T-helper 2 cell treated with Interferon-gamma antibody and Interleukin-4, amounts not matched to agents 5 μg/mL and 100 μg/mL, for 36 hours (primary cell): ENCODE measurements at regions not wholly inside any gene's neighbourhood (a gene's known extent, or its start where the extent isn't known, plus 50 kb on each side); places are given as distances from the start of the nearest gene placed in this dataset.

Source experiments
- DNase-seq: peaks from one replicate; pipeline ENCODE4 v3.0.0; 2021; ENCODE audit warnings: low spot score
- H3K27ac Mint-ChIP-seq: one replicate; pipeline ENCODE4 v1.8.0; 2021; ENCODE audit warnings: mild to moderate bottlenecking, mixed read lengths
- H3K27me3 Mint-ChIP-seq: one replicate; pipeline ENCODE4 v1.8.0; 2021; ENCODE audit warnings: low read depth, mixed read lengths
- H3K36me3 Mint-ChIP-seq: one replicate; pipeline ENCODE4 v1.8.0; 2021; ENCODE audit warnings: low read depth, mixed read lengths
- H3K4me1 Mint-ChIP-seq: one replicate; pipeline ENCODE4 v1.8.0; 2021; ENCODE audit warnings: low read depth, mixed read lengths
- H3K4me3 Mint-ChIP-seq: one replicate; pipeline ENCODE4 v1.8.0; 2022; ENCODE audit warnings: mild to moderate bottlenecking, moderate library complexity, mixed read lengths
- H3K9me3 Mint-ChIP-seq: one replicate; pipeline ENCODE4 v1.8.0; 2021; ENCODE audit warnings: mixed read lengths

DNA sequence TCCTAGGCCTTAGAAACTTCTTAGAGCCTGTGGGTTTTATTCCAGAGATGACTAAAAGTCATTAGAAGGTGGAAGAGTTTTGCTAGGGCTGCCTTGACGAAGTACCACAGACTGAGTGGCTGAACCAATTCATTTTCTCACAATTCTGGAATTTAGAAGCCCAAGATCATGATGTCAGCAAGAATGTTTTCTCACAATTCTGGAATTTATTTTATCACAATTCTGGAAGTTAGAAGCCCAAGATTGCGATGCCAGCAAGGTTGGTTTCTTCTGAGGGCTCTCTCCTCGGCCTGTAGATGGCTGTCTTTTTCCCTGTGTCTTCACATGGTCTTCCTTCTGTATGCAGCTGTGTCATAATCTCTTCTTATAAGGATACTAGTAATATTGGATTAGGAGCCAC is 672.9 kb upstream of the MARCKS start:
- no peak overlapping the region for H3K4me3 Mint-ChIP-seq
- no peaks in the 10 kb centered on the region for H3K4me1 Mint-ChIP-seq
- no peaks in the 10 kb centered on the region for H3K27me3 Mint-ChIP-seq
- H3K27ac Mint-ChIP-seq, result no peak overlapping the region
- no peaks in the 10 kb centered on the region for H3K9me3 Mint-ChIP-seq
- no peak for DNase-seq
- no peaks in the 10 kb centered on the region for H3K36me3 Mint-ChIP-seq

DNA sequence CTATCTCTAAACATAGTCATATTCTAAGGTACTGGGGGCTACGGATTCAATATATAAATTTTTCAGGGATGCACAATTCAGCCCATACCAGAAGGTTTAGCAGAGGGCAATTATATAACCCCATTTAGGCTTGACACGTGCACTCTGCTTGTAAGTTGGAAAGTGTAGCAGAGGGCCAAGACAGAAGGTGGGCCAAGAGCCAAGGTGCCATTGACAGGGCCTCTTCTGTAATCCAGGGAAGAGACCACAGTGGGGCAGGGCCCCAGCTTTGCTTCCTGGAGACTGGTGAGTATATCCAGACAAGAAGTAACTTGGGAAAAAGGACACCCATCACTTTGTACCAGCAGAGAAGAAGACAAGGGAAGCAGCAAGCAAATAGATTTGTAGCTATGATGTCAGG is 672.4 kb upstream of the MARCKS start:
- H3K4me1 Mint-ChIP-seq, result no peaks in the 10 kb centered on the region
- no peaks in the 10 kb centered on the region for H3K9me3 Mint-ChIP-seq
- no peak for DNase-seq
- H3K27me3 Mint-ChIP-seq, result no peaks in the 10 kb centered on the region
- H3K4me3 Mint-ChIP-seq, result no peak overlapping the region
- H3K36me3 Mint-ChIP-seq, result no peaks in the 10 kb centered on the region
- no peak overlapping the region for H3K27ac Mint-ChIP-seq

DNA sequence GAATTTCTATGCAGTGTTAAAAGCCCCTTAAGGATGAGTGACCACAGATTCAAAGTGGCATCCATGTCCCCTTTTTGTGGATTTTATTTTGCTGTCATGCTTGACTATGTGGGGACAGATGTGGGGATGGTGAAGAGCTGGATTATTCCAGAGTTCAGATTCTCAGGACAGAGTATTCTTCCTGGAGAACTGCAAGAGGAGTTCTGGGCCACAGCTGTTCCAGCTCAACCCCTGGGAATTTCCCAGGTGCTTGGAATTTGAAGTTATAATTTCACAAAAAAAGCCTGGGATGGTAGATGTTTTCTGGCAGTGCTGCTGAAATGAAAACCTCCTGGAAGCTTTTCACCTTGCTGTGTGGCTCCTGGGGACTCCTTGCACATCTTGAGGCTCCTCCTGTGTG is 671.8 kb upstream of the MARCKS start:
- no peaks in the 10 kb centered on the region for H3K36me3 Mint-ChIP-seq
- no peak overlapping the region for H3K27ac Mint-ChIP-seq
- no peaks in the 10 kb centered on the region for H3K9me3 Mint-ChIP-seq
- no peak overlapping the region for H3K4me3 Mint-ChIP-seq
- H3K27me3 Mint-ChIP-seq, result no peaks in the 10 kb centered on the region
- DNase-seq, result no peak
- H3K4me1 Mint-ChIP-seq, result no peaks in the 10 kb centered on the region

DNA sequence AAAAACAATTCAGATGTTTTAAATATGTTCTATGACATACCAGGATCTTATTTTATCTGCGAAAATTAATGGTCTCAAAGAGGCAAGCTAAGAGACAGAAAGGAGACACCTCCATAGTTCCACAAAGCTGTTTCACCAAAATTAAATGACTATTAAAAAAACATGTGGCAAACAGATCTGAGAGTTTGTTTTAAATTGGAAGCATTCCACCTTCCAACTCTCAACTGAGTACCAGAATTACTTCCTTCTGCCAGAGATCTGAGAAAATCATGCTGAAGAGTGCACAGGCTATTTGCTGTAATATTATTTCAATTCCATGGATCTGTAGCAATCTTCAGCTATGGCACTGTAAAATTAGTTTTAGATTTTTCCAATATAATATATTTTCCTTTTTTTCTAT is 669.5 kb upstream of the MARCKS start:
- Mint-ChIP-seq H3K4me3 (no peak overlapping the region), H3K4me1 (no peaks in the 10 kb centered on the region), H3K9me3 (no peaks in the 10 kb centered on the region), H3K27ac (no peak overlapping the region), H3K36me3 (no peaks in the 10 kb centered on the region), H3K27me3 (no peaks in the 10 kb centered on the region)
- DNase-seq, result no peak

DNA sequence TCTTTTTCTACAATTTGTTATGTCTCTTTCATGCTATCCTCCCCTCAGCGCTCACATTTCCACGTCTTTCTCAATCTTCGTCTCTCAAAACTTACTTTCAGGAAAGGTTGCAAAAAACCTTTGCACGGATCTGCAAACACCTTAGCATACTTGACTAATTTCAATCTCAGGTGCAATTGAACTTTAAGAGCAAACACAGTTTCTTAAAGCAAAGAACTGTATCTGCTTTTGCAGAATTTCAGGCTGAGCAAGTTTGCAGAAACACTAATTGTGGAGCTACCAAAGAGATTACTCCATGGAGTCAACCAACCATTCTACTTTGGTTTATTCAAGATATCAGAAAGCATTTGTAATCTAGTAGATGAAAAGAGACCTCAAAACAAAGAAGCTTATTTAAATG is 668.2 kb upstream of the MARCKS start:
- Mint-ChIP-seq H3K9me3 (no peaks in the 10 kb centered on the region), H3K27me3 (no peaks in the 10 kb centered on the region), H3K4me3 (no peak overlapping the region), H3K36me3 (no peaks in the 10 kb centered on the region), H3K4me1 (no peaks in the 10 kb centered on the region), H3K27ac (no peak overlapping the region)
- DNase-seq, result no peak

DNA sequence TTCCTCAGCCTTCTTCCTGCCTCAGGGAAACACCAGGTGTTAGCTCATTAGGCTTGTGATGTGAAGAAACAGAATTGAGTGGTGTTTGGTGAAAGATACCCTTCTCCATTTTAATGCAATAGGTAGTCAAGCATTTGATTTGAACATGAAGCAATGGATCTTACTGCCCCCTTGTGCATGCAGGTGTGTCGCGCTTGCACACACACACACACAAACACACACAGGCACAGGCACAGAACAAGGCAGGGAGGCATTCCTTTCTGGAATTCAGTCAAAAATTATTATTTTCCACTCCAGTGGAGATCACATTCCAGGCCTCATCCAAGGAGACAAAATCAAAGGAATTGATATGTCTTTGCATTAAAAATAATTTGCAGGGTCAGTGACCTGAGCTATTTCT is 667.0 kb upstream of the MARCKS start:
- Mint-ChIP-seq H3K27me3 (no peaks in the 10 kb centered on the region), H3K36me3 (no peaks in the 10 kb centered on the region)
- DNase-seq, result no peak

DNA sequence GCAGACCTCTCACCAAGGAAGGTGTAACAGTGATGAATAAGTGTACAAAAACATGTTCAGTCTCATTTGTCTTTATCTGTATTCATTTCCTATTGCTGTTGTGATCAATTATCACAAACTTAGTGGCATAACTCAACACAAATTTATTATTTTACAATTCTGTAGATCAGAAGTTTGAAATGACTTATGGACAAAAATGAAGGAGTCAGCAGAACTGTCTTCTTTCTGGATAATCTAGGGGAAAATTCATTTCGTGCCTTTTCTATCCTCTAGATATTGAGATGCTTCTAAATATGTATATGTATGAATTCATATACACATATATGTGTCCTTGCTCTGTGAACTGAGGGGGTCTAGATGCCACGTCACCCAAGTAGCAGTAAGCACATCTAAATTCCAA is 663.1 kb upstream of the MARCKS start:
- no peaks in the 10 kb centered on the region for H3K36me3 Mint-ChIP-seq
- DNase-seq, result no peak

More for the DNA sequence above, 667.0 kb upstream of the MARCKS start:
- Mint-ChIP-seq H3K27ac (no peak overlapping the region), H3K4me1 (no peaks in the 10 kb centered on the region), H3K4me3 (no peak overlapping the region), H3K9me3 (no peaks in the 10 kb centered on the region)

DNA sequence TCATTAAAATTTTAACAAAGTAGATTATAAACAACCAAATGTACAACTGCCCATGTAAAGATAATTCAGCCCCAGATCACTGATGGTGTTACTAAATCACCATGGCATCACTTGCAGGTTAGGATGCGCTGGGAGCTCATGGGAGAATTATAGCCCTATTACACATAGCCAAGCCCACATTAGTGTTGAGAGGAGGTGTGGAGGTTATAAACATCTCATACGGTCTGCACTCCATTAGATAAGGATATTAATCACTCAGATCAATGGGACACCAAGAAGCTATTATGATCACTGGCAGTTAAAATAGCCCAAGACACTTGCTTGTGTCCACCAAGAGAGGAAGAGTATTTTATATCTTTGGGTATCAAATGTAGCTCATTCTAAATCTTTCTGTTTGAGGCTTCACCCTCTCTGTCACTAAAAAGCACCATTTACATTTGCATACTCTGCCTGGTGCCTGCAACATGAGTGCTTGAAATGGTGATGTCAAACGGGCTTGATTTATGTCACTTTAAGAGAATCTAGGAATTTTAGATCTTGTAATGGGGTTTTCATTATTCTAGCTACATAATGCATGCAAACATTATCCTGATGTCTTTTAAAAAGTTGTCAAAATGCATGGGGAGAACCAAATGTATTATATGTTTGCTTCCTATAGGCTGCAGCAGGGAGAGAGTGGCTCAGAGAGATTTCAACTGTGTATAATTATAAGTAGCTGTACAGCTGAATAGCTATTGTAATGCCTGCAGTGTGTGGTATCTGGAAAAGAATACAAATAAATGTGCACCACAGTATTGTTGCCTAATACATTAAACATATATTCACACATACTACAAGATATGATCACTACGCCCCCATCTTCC is 654.1 kb upstream of the MARCKS start:
- no peaks in the 10 kb centered on the region for H3K9me3 Mint-ChIP-seq
- no peaks in the 10 kb centered on the region for H3K36me3 Mint-ChIP-seq

More for the DNA sequence above, 663.1 kb upstream of the MARCKS start:
- Mint-ChIP-seq H3K27ac (no peak overlapping the region), H3K4me3 (no peak overlapping the region), H3K27me3 (no peaks in the 10 kb centered on the region), H3K9me3 (no peaks in the 10 kb centered on the region), H3K4me1 (no peaks in the 10 kb centered on the region)

DNA sequence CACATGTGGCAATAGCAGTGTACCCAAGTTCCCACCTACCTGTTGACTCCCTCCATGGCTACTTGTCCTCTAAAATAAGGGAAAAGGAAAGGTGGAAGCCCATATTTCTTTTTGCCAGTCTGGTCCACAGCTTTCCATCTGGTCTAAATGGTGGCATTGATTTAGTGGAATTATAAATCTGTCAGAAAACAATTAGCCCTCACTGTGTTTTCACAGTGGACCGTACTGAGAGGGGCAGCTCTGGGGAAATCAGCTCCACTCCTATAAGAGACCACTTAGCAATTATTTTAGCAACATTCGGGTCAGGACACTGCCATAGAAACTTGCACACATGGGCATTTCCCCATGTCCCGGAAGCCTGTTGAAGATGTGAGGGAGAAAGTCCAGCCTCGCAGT is 653.4 kb upstream of the MARCKS start:
- H3K27ac Mint-ChIP-seq, result no peak overlapping the region
- H3K9me3 Mint-ChIP-seq, result no peaks in the 10 kb centered on the region
- no peaks in the 10 kb centered on the region for H3K4me1 Mint-ChIP-seq
- H3K36me3 Mint-ChIP-seq, result no peaks in the 10 kb centered on the region
- H3K4me3 Mint-ChIP-seq, result no peak overlapping the region
- no peaks in the 10 kb centered on the region for H3K27me3 Mint-ChIP-seq
- no peak for DNase-seq

More for the DNA sequence above, 654.1 kb upstream of the MARCKS start:
- Mint-ChIP-seq H3K27me3 (no peaks in the 10 kb centered on the region), H3K27ac (no peak overlapping the region), H3K4me1 (no peaks in the 10 kb centered on the region), H3K4me3 (no peak overlapping the region)
- no peak for DNase-seq

DNA sequence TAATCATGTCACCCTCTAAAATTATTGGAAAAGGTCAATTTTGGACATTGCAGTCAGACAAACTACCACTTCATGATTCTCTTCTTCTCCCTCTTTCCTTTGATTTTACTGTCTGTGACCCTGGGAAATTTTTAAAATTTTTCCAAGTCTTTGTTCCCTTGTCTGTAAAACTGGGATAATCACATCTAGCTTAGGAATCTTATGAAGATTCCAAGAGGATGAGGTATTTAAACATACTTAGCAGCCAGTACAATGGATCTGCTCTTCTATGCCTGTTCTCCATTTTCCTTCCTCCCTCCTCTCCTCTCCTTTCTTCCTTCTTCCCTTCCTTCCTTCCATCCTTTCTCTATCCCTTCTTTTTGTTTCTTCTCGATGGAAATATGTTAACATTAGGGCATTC is 651.6 kb upstream of the MARCKS start:
- no peaks in the 10 kb centered on the region for H3K9me3 Mint-ChIP-seq
- no peak for DNase-seq
- no peaks in the 10 kb centered on the region for H3K4me1 Mint-ChIP-seq
- no peaks in the 10 kb centered on the region for H3K27me3 Mint-ChIP-seq
- no peak overlapping the region for H3K4me3 Mint-ChIP-seq
- no peaks in the 10 kb centered on the region for H3K36me3 Mint-ChIP-seq
- no peak overlapping the region for H3K27ac Mint-ChIP-seq

DNA sequence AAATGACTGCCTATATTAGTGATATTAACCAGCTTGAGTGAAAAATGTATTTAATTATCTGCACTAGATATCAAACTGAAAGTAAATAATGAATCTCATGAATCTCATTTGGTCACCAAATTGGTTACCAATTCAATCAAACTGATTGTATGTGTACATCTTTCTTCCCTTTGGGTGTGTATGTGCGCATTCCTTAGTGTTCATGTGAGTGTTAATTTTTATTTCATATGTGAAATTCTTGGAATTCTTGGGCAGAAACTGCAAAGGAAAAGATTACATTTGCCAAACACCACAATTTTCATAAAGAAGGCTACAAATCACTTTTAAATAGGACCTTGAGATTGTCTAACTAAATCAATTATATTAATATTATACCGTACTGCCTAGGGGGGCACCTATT is 648.4 kb upstream of the MARCKS start:
- no peaks in the 10 kb centered on the region for H3K36me3 Mint-ChIP-seq
- H3K27me3 Mint-ChIP-seq, result no peaks in the 10 kb centered on the region
- H3K27ac Mint-ChIP-seq, result no peak overlapping the region
- no peak overlapping the region for H3K4me3 Mint-ChIP-seq
- no peaks in the 10 kb centered on the region for H3K9me3 Mint-ChIP-seq
- no peaks in the 10 kb centered on the region for H3K4me1 Mint-ChIP-seq
- DNase-seq, result no peak

DNA sequence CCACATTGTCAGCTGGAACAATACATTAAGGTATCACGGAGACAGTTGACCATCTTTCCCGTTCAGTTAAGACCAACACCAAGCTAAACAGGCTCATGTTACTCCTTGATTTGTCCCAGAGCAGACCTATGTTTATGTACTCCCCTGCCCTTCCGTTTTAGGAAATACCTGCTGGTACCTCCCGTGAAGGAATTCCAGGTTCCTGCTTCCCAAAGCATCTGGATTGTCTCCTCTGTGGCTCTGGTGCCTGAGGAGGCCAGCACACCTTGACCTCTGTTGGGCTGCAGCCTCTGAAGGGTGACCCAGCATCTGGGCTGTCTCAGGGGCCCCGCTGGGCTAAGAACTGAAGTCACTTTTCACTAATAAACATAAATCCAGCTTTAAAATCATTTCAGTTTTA is 647.8 kb upstream of the MARCKS start:
- no peaks in the 10 kb centered on the region for H3K9me3 Mint-ChIP-seq
- H3K36me3 Mint-ChIP-seq, result no peaks in the 10 kb centered on the region
- H3K27ac Mint-ChIP-seq, result no peak overlapping the region
- DNase-seq, result no peak
- H3K4me1 Mint-ChIP-seq, result no peaks in the 10 kb centered on the region
- H3K27me3 Mint-ChIP-seq, result no peaks in the 10 kb centered on the region
- no peak overlapping the region for H3K4me3 Mint-ChIP-seq

DNA sequence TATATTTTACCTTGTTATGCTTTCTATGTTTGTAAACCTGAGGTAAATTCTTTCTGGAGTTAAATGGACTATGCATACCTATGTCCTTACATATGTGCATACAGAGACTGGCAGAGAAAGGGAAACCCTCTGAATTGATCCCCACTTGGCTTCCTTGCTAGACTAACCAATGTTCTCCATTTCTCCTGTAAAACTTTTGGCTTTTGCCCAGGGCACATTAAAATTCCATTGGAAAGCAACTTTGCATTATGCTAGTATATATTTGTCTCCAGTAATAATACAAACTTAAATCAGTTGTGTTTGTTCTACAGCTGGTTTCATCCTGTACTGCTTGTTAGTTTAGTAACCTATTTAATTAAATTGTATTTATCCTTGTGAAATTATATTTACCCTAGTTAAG is 646.0 kb upstream of the MARCKS start:
- no peak for DNase-seq
- Mint-ChIP-seq H3K4me1 (no peaks in the 10 kb centered on the region), H3K27me3 (no peaks in the 10 kb centered on the region), H3K27ac (no peak overlapping the region), H3K36me3 (no peaks in the 10 kb centered on the region), H3K9me3 (no peaks in the 10 kb centered on the region), H3K4me3 (no peak overlapping the region)

DNA sequence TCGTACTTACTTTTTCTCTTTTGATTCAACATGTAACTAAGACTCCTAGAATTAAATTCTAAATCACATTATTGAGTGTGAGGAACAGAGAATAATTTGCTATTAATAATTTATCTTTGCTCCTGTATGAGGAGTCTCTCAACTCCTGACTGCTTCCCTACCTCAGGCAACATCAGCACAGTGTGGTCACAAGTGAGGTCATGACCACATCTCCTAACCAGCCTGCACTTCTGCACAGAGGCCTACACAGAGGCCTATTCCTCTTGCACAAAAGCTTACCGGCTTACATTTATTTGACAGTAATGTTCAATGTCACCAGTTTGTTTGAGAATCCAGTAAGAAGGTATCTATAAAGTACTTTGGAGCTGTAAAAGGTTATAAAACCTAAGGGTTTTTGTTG is 637.4 kb upstream of the MARCKS start:
- H3K4me1 Mint-ChIP-seq, result no peaks in the 10 kb centered on the region
- no peak for DNase-seq
- H3K4me3 Mint-ChIP-seq, result no peak overlapping the region
- H3K9me3 Mint-ChIP-seq, result no peaks in the 10 kb centered on the region
- no peaks in the 10 kb centered on the region for H3K36me3 Mint-ChIP-seq
- H3K27ac Mint-ChIP-seq, result no peak overlapping the region
- H3K27me3 Mint-ChIP-seq, result no peaks in the 10 kb centered on the region

DNA sequence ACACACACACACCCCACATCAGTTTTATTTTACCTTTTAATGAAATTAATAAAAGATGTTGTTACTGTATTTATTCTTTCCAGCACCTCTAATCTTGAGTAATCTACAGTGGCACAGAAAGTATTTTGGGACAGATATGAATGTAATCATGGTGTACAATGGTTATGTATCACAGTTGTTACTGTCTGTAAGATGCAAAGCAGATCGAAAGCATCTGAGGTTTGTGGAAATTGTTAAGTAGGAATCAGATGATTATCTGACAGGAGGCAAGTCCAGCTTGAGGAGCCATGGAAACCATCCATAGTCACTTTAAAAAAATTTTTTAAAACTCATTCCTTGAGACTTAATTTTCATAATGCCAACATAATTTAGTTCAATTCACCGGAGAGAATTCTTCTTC is 636.3 kb upstream of the MARCKS start:
- no peaks in the 10 kb centered on the region for H3K27me3 Mint-ChIP-seq
- no peak overlapping the region for H3K4me3 Mint-ChIP-seq
- H3K4me1 Mint-ChIP-seq, result no peaks in the 10 kb centered on the region
- H3K36me3 Mint-ChIP-seq, result no peaks in the 10 kb centered on the region
- DNase-seq, result no peak
- no peaks in the 10 kb centered on the region for H3K9me3 Mint-ChIP-seq
- H3K27ac Mint-ChIP-seq, result no peak overlapping the region
